Activated T-cell treated with anti-CD3 and anti-CD28 coated beads for 24 hours (primary cell): ENCODE measurements at regions not wholly inside any gene's neighbourhood (a gene's known extent, or its start where the extent isn't known, plus 50 kb on each side); places are given as distances from the start of the nearest gene placed in this dataset.

ENCODE experiments used
- DNase-seq: peaks from one replicate; pipeline ENCODE4 v3.0.0-alpha.2; 2020; ENCODE audit warnings: low read depth

- no peak for DNase-seq
Observed at GRCh38 chr12:91353266-91353665, 170.6 kb upstream of the DCN start.

GRCh38 chr12:91349476-91349875 is 166.9 kb upstream of the DCN start:
- no peak for DNase-seq

- no peak for DNase-seq
Observed at GRCh38 chr12:91347481-91348214, 165.0 kb upstream of the DCN start.

- no peak for DNase-seq
Observed at GRCh38 chr12:91346827-91347226, 164.2 kb upstream of the DCN start.

GRCh38 chr12:91344408-91344807 is 161.8 kb upstream of the DCN start:
- DNase-seq: no peak

GRCh38 chr12:91343010-91343409 is 160.4 kb upstream of the DCN start:
- no peak for DNase-seq

- DNase-seq: no peak
Observed at GRCh38 chr12:91339106-91339505, 156.5 kb upstream of the DCN start.

- DNase-seq: no peak
Observed at GRCh38 chr12:91335699-91336098, 153.1 kb upstream of the DCN start.

- no peak for DNase-seq
Observed at GRCh38 chr12:91333966-91334365, 151.3 kb upstream of the DCN start.

GRCh38 chr12:91332302-91332701 is 149.7 kb upstream of the DCN start:
- no peak for DNase-seq

- DNase-seq: no peak
Observed at GRCh38 chr12:91331371-91331770, 148.8 kb upstream of the DCN start.

- no peak for DNase-seq
Observed at GRCh38 chr12:91328451-91328850, 145.8 kb upstream of the DCN start.

GRCh38 chr12:91327889-91328288 is 145.3 kb upstream of the DCN start:
- DNase-seq: no peak

GRCh38 chr12:91327131-91327530 is 144.5 kb upstream of the DCN start:
- no peak for DNase-seq

GRCh38 chr12:91326058-91327027 is 143.7 kb upstream of the DCN start:
- peak; percentile 20 for DNase-seq

- no peak for DNase-seq
Observed at GRCh38 chr12:91320999-91321398, 138.4 kb upstream of the DCN start.

GRCh38 chr12:91319071-91319760 is 136.6 kb upstream of the DCN start:
- DNase-seq: no peak

- DNase-seq: no peak
Observed at GRCh38 chr12:91317306-91317705, 134.7 kb upstream of the DCN start.

- no peak for DNase-seq
Observed at GRCh38 chr12:91316907-91317269, 134.3 kb upstream of the DCN start.

GRCh38 chr12:91316161-91316906 is 133.7 kb upstream of the DCN start:
- no peak for DNase-seq

- DNase-seq: no peak
Observed at GRCh38 chr12:91311081-91311480, 128.5 kb upstream of the DCN start.

- no peak for DNase-seq
Observed at GRCh38 chr12:91309450-91309849, 126.8 kb upstream of the DCN start.
